ENCODE measurements at regions not wholly inside any gene's neighbourhood (a gene's known extent, or its start where the extent isn't known, plus 50 kb on each side); places are given as distances from the start of the nearest gene placed in this dataset.

DNA sequence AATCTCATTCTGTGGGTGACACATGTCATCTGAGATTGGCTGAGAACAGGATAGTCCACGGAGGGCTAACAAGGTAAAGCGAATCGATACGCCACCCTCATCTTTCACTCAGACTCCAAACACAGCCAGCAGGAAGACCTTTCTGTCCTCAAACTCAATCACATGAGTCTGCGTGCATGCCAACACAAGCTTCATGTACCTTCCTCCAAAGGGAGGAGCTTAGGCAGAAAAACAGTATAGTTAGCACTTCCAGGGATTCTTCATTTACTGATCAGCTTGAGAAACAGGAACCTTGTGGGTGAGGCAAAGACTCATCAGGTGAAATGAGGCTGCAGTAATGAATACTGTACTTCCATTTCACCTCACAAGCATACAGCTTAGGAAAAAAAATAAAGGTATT is 767.1 kb upstream of the API5 start:
- no peak for TF ChIP-seq CTCF (IDR thresholded peaks at IDR 0.05)
- TF ChIP-seq POLR2A (IDR thresholded peaks at IDR 0.05): no peak

Data from esophagus squamous epithelium (tissue), 4 donors.